HG02571 (cell line): ENCODE measurements at regions not wholly inside any gene's neighbourhood (a gene's known extent, or its start where the extent isn't known, plus 50 kb on each side); places are given as distances from the start of the nearest gene placed in this dataset.
"Not testable (repeated sequence)": the region's sequence is repeated elsewhere in the genome, so short reads cannot be mapped to it uniquely, and the experiment has no call there.

ENCODE experiments used
- ATAC-seq: cut with Tn5 transposase; IDR thresholded peaks from one replicate; pipeline ENCODE4 v1.9.1; 2021; ENCODE audit warnings: mild to moderate bottlenecking, moderate library complexity; ENCODE audit not compliant: unreplicated experiment

- ATAC-seq: not testable (repeated sequence)
Observed at GRCh38 chr4:126930059-126930458, 702.7 kb upstream of the INTU start.

- ATAC-seq: no peak
Observed at GRCh38 chr4:126935801-126936200, 697.0 kb upstream of the INTU start.

GRCh38 chr4:126937342-126937741 lies 695.4 kb upstream of the INTU start:
- ATAC-seq: no peak

GRCh38 chr4:126937846-126938422 lies 694.8 kb upstream of the INTU start:
- ATAC-seq: no peak

DNA sequence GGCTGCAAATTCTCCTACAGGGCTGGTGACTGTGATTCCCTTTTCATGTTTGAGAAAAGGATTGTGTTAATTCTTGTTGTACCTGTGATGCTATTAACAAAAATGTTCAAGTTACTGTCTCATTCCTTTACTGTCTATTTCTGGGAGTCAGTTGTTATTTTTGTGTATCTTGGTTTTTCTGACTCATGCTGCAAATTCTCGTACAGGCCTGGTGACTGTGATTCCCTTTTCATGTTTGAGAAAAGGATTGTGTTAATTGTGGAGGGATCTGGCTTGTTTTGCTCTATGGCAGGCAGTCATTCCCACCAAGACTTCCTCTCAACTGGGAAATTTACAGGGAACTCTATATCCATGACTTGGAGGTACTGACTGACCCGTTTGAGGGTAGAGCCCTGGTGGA lies 693.4 kb upstream of the INTU start:
- ATAC-seq: no peak

DNA sequence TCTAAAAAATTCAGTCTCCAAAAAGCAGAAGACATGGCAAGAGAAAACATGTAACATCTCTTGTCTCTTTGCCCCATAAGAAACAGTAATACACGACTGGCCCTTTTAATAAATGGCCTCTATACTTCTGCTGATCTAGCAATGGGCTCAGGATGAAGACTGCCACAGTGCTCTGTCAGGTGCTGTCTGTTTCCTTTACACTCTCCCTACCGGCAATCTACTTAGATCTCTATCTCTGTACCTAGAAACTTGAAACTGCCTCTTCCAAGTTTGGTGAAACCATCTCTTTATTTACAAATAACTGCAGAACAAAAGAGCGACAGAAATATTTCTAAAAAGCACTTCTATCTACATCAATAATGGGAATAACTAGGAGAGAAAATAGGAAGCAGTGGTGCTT lies 685.2 kb upstream of the INTU start:
- no peak for ATAC-seq

- no peak for ATAC-seq
Observed at GRCh38 chr4:126954537-126955291, 678.0 kb upstream of the INTU start.

DNA sequence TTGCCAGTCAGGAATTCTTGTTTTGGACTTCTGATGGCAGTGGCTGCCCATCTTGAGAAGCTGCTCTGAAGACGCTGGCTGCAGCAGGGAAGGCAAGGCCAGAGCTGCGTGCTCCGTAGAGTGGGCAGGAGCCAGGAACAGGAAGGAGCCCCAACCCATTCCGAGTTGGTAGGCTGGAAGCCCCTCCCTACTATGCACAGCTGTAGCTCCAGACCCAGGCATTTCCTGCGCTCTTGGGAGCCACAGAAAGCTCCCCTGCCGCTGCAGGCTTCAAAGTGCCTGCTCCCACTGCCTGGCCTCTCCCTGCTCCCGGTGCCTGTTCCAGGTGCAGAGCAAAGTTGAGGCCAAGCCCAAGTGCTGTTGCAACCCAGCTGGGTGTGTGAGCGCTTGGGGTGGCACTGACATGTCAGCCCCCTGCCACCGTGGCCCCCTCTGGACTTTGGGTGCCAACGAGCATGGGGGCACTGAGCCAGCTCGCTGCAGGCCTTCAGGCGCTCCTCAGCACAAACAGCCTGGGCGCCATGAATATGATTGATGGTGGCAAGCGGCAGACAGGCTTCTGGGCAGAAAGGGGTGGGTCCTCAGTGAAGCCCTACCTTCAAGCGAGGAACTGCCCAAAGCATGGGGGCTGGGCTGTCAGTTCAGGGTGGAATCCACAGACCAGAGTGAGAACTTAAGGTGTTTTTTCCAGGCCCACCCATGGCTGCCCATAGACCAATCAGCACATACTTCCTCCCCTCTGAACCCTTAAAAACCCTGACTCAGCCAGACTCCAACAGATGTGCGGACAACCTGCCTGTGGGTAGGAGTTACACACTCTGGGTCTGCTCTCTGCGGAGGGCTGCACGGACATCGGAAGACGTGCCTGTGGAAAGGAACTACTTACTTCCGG lies 677.2 kb upstream of the INTU start:
- no peak for ATAC-seq

DNA sequence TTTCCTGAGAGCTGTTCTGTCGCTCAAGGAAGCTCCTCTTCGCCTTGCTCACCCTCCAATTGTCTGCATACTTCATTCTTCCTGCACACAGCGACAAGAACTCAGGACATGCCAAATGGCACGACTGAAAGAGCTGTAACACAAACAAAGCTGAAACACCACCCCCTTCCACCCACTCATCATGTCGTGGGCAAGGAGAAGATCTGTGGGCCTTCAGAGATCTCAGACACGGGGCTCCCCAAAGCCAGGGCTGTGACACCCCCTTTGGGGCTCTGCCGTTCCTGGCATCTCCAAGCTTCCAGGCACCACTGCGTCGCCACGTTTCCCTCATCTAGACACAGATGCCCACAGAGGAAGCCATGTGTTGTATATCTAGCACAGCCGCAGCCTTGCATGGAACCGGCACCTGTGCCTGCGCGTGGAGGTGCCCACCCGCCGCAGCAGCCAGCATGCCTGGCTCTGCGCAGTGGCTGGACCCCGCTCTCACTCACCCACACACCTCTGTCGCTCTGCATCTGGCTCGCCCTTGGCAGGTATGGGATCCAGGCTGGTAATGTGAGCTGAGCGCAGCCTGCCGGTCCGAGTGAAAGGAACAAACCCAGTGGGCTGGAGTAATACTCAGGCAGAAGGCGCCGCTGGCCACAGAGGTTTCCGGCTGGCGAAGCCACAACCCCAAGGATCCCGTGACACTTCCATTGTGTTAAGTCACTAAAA lies 676.4 kb upstream of the INTU start:
- ATAC-seq: no peak

GRCh38 chr4:126957556-126957955 lies 675.2 kb upstream of the INTU start:
- no peak for ATAC-seq

DNA sequence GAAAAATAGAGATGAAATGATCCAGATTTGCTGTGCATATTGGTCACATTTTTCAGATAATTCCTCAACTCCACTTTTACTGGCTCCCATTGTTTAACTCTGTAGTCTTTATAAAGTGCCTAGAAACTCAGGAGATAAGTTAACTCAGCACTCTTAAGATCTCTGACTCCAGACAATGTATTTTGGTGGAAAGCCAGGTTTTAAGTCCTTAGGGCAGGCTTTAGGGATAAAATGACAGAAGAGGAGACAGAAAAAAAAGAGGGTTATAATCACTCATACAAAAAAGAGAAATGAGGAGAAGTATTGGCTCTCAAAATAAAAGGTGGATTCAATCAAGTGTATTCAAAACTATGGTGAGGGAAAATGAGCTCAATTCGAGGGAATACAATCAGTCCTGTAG lies 674.8 kb upstream of the INTU start:
- no peak for ATAC-seq

- ATAC-seq: no peak
Observed at GRCh38 chr4:126958482-126958881, 674.3 kb upstream of the INTU start.

- ATAC-seq: no peak
Observed at GRCh38 chr4:126959056-126959745, 673.6 kb upstream of the INTU start.

DNA sequence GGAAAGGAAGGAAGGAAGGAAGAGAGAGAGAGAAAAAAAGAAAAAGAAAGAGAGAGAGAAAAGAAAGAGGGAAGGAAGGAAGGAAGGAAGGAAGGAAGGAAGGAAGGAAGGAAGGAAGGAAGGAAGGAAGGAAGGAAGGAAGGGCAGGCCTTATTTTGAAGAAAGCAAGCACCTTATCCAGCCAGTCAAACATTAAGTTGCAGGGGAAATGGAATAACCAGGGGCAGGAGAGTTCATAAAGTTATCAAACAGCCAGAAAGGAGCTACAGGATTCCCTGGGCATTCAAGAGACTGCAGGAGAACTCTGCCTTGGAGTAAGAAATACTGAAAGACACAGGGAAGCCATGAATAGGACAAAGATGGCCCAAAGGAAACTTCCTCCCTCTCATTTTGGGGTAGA lies 672.0 kb upstream of the INTU start:
- ATAC-seq: no peak

GRCh38 chr4:126961661-126962060 lies 671.1 kb upstream of the INTU start:
- no peak for ATAC-seq

- ATAC-seq: no peak
Observed at GRCh38 chr4:126965877-126966276, 666.9 kb upstream of the INTU start.

- no peak for ATAC-seq
Observed at GRCh38 chr4:126969360-126970235, 663.2 kb upstream of the INTU start.

DNA sequence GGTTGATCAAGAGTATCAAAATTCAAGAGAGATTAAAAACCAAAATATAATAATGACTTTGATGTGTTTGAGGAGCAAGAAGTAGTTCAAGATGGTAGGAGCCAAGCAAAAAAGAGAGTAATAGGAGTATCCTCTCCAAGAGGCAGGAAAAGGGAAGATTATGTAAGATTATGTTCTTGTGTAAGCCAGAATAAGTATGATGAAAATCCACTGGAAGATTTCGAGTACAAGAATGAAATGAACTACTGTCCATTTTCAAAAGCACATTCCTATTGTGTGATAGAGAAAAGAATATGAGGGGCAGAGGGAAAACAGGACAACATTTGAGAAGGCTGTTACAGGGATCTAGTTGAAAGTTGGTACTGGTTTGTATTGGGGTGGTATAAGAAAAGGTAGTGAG lies 659.6 kb upstream of the INTU start:
- ATAC-seq: no peak

- ATAC-seq: no peak
Observed at GRCh38 chr4:126976850-126977632, 655.7 kb upstream of the INTU start.
